ENCODE measurements at regions not wholly inside any gene's neighbourhood (a gene's known extent, or its start where the extent isn't known, plus 50 kb on each side); places are given as distances from the start of the nearest gene placed in this dataset.

DNA sequence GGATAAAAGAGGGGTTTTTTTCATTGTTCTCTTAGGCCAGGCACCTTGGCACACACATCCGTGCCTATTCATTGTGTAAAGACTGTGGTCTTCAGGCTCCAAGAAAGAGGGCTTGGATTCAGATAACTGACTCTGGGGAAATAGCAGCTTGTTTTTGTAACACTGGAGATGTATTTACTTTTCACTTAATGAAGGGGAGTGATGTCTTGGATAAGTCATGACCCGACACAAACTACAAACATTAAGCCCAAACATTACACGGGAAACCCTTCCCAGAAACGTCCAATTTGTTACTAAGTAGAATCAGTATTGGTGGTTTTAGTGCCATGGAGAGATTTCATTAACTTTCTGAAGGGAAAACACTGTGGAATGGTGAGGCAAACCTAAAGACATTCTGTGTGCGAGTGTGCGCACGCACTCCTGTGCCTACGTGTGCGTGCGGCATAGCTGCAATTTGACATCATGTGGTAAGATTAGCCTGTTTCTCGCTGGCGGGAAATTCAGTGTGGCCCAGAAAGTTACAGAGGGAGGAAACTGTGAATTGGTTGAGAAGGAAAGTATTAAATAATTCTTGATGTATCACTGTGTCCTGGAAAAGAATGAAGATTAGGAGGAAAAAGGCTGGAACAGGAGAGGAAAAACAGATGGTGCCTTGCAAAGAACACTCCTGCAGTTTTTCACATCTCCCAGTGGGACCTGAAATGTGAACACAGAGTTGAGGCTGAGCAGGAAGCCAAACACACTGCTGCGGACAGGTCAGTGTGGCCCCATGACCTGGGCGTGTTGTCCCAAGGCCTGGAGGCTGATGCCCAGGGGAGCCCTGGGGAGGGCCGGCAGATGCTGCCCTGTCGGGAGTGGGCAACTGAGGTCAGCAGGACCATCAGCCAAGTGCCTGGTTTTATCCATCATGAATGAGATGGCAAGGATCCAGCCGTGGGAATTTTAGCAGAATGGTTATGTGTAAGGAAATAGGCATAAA lies 108.5 kb downstream of the GAS1 start:
- DNase-seq (ENCODE audit: low spot score in 2 of 2) (no peak), ATAC-seq (no peak)
- Mint-ChIP-seq H3K9me3 (no peaks in the 10 kb centered on the region), H3K36me3 (no peaks in the 10 kb centered on the region), H3K27ac (no peak overlapping the region)

- ATAC-seq (no peak), DNase-seq (ENCODE audit: low spot score in 2 of 2) (no peak)
- no peaks in the 10 kb centered on the region for H3K9me3 Mint-ChIP-seq
- no peaks in the 10 kb centered on the region for H3K36me3 Mint-ChIP-seq
- no peak overlapping the region for H3K27ac Mint-ChIP-seq
Measured at GRCh38 chr9:86837345-86837744, 110.0 kb downstream of the GAS1 start.

DNA sequence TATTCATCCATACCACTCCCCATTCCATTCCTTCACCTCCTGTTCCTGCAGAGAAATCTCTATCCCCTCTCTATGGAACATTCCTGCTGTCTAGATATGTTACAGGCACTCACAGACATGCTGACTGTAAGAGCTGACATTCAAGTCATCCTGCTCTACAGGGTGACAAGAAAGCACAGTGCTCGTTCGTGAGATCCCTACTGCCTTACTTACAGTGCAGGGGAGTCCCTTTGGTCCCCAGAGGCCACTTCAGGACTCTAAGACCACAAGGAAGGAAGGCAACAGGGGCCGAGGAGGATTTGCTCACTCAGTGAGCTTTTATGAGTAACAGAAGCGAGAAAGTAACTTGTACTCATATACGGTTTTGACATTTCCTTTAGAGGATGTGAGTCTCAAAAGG lies 110.5 kb downstream of the GAS1 start:
- ATAC-seq = no peak

GRCh38 chr9:86836266-86836665 lies 111.0 kb downstream of the GAS1 start:
- DNase-seq (ENCODE audit: low spot score in 2 of 2) (no peak), ATAC-seq (no peak)
- Mint-ChIP-seq H3K9me3 (no peaks in the 10 kb centered on the region), H3K36me3 (no peaks in the 10 kb centered on the region), H3K27ac (no peak overlapping the region)

More for the DNA sequence above, 110.5 kb downstream of the GAS1 start:
- no peak for DNase-seq (ENCODE audit: low spot score in 2 of 2)
- no peaks in the 10 kb centered on the region for H3K36me3 Mint-ChIP-seq
- no peak overlapping the region for H3K27ac Mint-ChIP-seq
- no peaks in the 10 kb centered on the region for H3K9me3 Mint-ChIP-seq

GRCh38 chr9:86830356-86830755 lies 117.0 kb downstream of the GAS1 start:
- H3K36me3 Mint-ChIP-seq = no peaks in the 10 kb centered on the region

DNA sequence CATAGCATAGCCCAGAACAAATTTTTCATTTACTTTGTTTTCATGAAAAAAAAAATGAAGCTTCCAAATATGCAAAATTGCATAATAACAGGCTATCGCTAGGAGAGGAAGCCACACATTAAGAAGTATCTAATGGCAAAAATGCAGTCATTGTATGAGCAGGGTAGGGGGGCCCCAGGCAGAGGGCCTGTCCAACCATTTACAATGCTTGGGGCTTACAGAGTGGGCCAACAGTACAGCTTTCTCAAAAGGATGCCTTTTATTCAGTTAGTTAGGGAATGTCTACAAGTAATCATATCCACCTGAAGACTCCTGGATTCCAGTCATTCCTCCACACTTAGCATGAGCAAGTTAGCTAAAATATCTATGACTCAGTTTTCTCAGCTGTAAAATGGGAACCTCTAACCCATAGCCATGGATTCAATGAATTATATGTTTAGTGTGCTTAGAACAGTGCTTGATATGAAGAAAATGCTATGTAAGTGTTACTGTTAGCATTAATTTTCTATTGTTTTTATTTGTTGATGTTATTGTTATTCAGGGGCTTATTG lies 117.7 kb downstream of the GAS1 start:
- ATAC-seq = no peak

More at GRCh38 chr9:86830356-86830755, 117.0 kb downstream of the GAS1 start:
- Mint-ChIP-seq H3K27ac (no peak overlapping the region), H3K9me3 (peaks cover 0 to 3% of the 10 kb centered on the region in 2 donors)
- ATAC-seq (no peak), DNase-seq (ENCODE audit: low spot score in 2 of 2) (no peak)

GRCh38 chr9:86828631-86829030 lies 118.7 kb downstream of the GAS1 start:
- H3K36me3 Mint-ChIP-seq = no peaks in the 10 kb centered on the region
- no peak for DNase-seq (ENCODE audit: low spot score in 2 of 2)
- peaks cover 0 to 3% of the 10 kb centered on the region in 2 donors for H3K9me3 Mint-ChIP-seq
- H3K27ac Mint-ChIP-seq = no peak overlapping the region
- no peak for ATAC-seq

More for the DNA sequence above, 117.7 kb downstream of the GAS1 start:
- Mint-ChIP-seq H3K27ac (no peak overlapping the region), H3K36me3 (no peaks in the 10 kb centered on the region), H3K9me3 (peaks cover 0 to 3% of the 10 kb centered on the region in 2 donors)
- no peak for DNase-seq (ENCODE audit: low spot score in 2 of 2)

DNA sequence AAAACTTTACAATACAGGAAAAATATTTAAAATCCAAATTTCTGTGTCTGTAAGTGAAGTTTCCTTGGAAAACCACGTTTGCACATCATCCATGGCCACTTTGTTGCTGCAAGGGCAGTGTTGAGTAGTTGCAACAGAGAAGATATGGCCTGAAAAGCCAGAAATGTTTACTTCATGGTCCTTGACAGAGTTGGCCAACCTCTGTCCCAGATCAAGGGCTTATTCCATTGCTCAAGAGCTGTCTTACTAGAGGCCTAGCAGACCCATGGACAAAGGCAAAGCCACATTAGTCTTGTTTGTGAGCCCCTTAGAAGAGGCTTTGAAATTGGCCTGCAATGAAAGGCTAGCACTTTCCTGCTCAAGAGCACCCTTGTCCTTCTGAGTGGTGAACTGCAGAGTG lies 119.4 kb downstream of the GAS1 start:
- DNase-seq (ENCODE audit: low spot score in 2 of 2) = no peak
- H3K36me3 Mint-ChIP-seq = no peaks in the 10 kb centered on the region
- H3K27ac Mint-ChIP-seq = no peak overlapping the region
- peaks cover 0 to 3% of the 10 kb centered on the region in 2 donors for H3K9me3 Mint-ChIP-seq
- no peak for ATAC-seq

DNA sequence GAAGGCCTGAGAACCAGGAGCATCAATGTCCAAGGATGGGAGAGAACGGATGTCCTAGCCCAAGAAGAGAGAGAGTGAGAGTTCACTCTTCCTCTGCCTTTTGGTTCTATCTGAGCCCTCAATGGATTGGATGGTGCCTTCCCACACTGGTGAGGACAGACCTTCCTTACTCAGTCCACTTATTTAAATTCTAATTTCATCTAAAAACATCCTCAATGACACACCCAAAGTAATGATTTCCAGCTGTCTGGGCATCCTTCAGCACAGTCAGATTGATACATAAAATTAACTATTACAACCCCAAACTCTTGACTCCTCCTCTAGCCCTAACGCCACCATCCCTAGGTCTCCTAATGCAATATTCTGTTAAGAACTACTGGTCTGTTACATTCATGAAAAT lies 122.0 kb downstream of the GAS1 start:
- ATAC-seq = no peak
- H3K9me3 Mint-ChIP-seq = peaks cover 0 to 3% of the 10 kb centered on the region in 2 donors
- no peak for DNase-seq (ENCODE audit: low spot score in 2 of 2)
- no peaks in the 10 kb centered on the region for H3K36me3 Mint-ChIP-seq
- H3K27ac Mint-ChIP-seq = no peak overlapping the region

GRCh38 chr9:86822006-86822801 lies 125.1 kb downstream of the GAS1 start:
- ATAC-seq (no peak), DNase-seq (ENCODE audit: low spot score in 2 of 2) (no peak)
- Mint-ChIP-seq H3K9me3 (peaks cover 0 to 3% of the 10 kb centered on the region in 2 donors), H3K36me3 (no peaks in the 10 kb centered on the region), H3K27ac (no peak overlapping the region)

DNA sequence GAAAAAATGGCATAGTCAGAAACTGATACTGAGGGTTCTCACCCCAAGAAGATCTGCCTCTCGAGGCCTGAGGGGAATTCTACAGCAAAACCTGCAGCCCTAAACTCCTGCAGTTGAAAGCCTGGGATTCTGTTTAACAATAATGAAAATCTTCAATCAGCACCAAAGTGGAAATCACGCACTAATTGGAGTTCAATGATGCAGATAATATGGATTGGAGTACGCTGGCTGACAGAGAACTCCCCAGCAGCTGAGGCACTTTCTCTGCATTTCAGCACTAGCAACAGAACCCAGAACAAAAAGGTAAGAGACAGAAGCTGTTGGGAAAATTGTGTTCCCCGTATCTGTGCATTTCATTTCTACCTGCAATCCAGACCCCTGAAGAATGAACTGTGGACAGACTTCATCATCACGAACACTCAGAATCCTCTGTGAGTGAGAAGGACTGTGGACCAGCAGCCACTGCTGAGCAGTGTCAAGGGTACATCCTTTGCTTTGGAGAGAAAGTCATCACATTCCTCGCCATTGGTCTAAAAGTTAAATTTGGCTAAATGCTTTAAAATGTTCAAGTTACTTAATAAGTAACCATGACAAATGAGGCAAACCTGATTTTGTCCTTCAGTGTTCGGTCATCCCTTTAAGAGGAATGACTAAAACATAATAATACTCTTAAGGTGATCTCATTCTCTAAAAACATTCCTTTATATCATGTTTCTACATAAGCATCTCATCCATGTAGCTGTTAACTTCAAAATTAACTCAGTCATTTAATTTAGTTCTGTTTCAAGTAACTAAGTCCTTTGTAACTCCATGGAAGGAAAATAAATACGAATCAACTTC lies 126.1 kb downstream of the GAS1 start:
- H3K27ac Mint-ChIP-seq = no peak overlapping the region
- H3K9me3 Mint-ChIP-seq = peaks cover 0 to 3% of the 10 kb centered on the region in 2 donors
- no peaks in the 10 kb centered on the region for H3K36me3 Mint-ChIP-seq
- DNase-seq (ENCODE audit: low spot score in 2 of 2) (no peak), ATAC-seq (no peak)

GRCh38 chr9:86819552-86819951 lies 127.8 kb downstream of the GAS1 start:
- no peaks in the 10 kb centered on the region for H3K9me3 Mint-ChIP-seq
- H3K27ac Mint-ChIP-seq = no peak overlapping the region
- no peaks in the 10 kb centered on the region for H3K36me3 Mint-ChIP-seq
- DNase-seq (ENCODE audit: low spot score in 2 of 2) (no peak), ATAC-seq (no peak)

DNA sequence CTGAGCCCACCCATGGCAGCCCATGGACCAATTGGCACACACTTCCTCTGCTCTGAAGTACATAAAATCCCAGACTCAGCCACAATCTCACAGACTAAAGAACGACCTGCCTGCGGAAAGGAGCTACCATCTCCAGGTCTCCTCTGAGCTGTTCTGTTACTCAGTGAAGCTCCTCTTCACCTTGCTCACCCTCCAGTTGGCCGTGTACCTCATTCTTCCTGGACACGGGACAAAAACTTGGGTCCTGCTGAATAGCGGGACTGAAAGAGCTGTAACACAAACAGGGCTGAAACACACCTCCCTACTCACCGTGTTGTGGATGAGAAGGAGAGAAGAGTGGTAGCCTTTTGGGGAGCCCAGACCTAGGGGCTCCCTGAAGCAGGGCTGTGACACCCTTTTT lies 128.7 kb downstream of the GAS1 start:
- DNase-seq (ENCODE audit: low spot score in 2 of 2) (no peak), ATAC-seq (no peak)
- Mint-ChIP-seq H3K9me3 (no peaks in the 10 kb centered on the region), H3K36me3 (no peaks in the 10 kb centered on the region), H3K27ac (no peak overlapping the region)

DNA sequence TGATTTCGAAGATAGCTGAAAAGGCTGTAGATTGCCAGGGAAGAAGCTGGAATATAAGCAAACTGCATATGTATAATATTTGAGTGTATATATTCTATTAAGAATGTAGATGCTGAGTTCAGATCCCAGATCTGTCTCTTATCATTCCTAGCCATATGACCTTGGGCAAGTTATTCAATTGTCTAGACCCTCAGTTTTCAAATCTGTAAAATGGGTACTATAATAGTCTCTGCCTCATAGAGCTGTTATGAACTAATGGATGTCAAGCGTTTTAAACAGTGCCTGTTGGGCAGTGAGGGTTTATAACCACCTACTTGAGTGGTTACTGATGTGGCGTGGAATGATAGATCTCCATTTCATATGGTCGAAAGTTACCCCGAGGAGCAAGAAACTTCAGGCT lies 130.4 kb downstream of the GAS1 start:
- ATAC-seq (no peak), DNase-seq (ENCODE audit: low spot score in 2 of 2) (no peak)
- Mint-ChIP-seq H3K36me3 (no peaks in the 10 kb centered on the region), H3K27ac (no peak overlapping the region), H3K9me3 (no peaks in the 10 kb centered on the region)

DNA sequence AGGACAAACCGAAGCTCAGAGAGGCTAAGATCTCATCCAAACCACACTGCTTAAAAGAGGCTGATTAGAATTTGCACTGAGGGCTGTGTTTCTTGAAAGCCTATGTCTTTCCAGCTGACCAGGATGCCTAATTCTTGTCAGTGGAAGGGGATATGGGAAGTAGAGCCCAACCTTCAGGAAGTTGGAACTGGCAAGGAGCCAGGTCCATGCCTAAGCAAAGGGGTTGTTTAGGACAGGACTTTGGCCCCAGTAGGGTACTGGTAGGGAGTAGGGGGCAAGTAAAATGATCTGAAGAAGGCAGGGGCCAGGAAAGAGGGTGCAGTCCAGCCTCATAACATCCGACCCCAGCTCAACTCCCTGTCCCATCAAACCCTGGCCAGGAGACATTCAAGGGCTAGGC lies 130.9 kb downstream of the GAS1 start:
- no peaks in the 10 kb centered on the region for H3K36me3 Mint-ChIP-seq
- H3K9me3 Mint-ChIP-seq = no peaks in the 10 kb centered on the region
- DNase-seq (ENCODE audit: low spot score in 2 of 2) (no peak), ATAC-seq (no peak)
- no peak overlapping the region for H3K27ac Mint-ChIP-seq

GRCh38 chr9:86812616-86813015 lies 134.7 kb downstream of the GAS1 start:
- DNase-seq (ENCODE audit: low spot score in 2 of 2) = no peak
- no peak for ATAC-seq
- H3K27ac Mint-ChIP-seq = no peak overlapping the region
- H3K36me3 Mint-ChIP-seq = no peaks in the 10 kb centered on the region
- no peaks in the 10 kb centered on the region for H3K9me3 Mint-ChIP-seq
